Neural cell (in vitro differentiated cells): ENCODE measurements at regions not wholly inside any gene's neighbourhood (a gene's known extent, or its start where the extent isn't known, plus 50 kb on each side); places are given as distances from the start of the nearest gene placed in this dataset.

Experiments used
- H2AFZ ChIP-seq: fragments of 200-600, 300-800 bp; sonication (generic), shearing (Covaris generic); 2 replicates; pipeline ENCODE4 v1.6.0; 2014; ENCODE audit warnings: low read depth, mild to moderate bottlenecking, antibody characterized with exemption, low read length, moderate library complexity
- H3F3A ChIP-seq: fragments of 200-600 bp; shearing (Covaris generic); 2 replicates; pipeline ENCODE4 v1.6.1; 2016; ENCODE audit warnings: mild to moderate bottlenecking, moderate library complexity, mixed read lengths, antibody characterized with exemption, low read length; ENCODE audit not compliant: insufficient read depth, poor library complexity, severe bottlenecking
- H3K27ac ChIP-seq: fragments of 200-600, 300-800 bp; sonication (generic), shearing (Covaris generic); 2 replicates; pipeline ENCODE4 v1.5.1; 2014; ENCODE audit warnings: mild to moderate bottlenecking, low read length, moderate library complexity
- H3K27me3 ChIP-seq: fragments of 300-800, 200-600 bp; sonication (generic), shearing (Covaris generic); 2 replicates; pipeline ENCODE4 v1.6.0; 2014; ENCODE audit warnings: mild to moderate bottlenecking, low read depth, low read length, moderate library complexity; ENCODE audit not compliant: insufficient read depth
- H3K36me3 ChIP-seq: fragments of 300-800, 200-600 bp; sonication (generic), shearing (Covaris generic); 2 replicates; pipeline ENCODE4 v1.5.1; 2014; ENCODE audit warnings: mild to moderate bottlenecking, antibody characterized with exemption, low read length, moderate library complexity; ENCODE audit not compliant: insufficient read depth
- H3K4me2 ChIP-seq: fragments of 300-800, 200-600 bp; sonication (generic), shearing (Covaris generic); 2 replicates; pipeline ENCODE4 v1.6.0; 2014; ENCODE audit warnings: mild to moderate bottlenecking, low read length
- H3K4me3 ChIP-seq: fragments of 300-800, 200-600 bp; sonication (generic), shearing (Covaris generic); 2 replicates; pipeline ENCODE4 v1.5.1; 2014; ENCODE audit warnings: mild to moderate bottlenecking, low read length, moderate library complexity
- H3K79me2 ChIP-seq: fragments of 200-600 bp; shearing (Covaris generic); replicated peaks from 2 replicates; pipeline ENCODE4 v1.6.0; 2014; ENCODE audit warnings: mild to moderate bottlenecking, low read length, moderate library complexity; ENCODE audit not compliant: insufficient read depth
- H3K9ac ChIP-seq: fragments of 300-800, 200-600 bp; sonication (generic), shearing (Covaris generic); 2 replicates; pipeline ENCODE4 v1.6.1; 2016; ENCODE audit warnings: mild to moderate bottlenecking, low read length, mixed read lengths
- H3K9me2 ChIP-seq: fragments of 200-600 bp; shearing (Covaris generic); 2 replicates; pipeline ENCODE4 v1.6.1; 2016; ENCODE audit warnings: mild to moderate bottlenecking, low read length, mixed read lengths; ENCODE audit not compliant: insufficient read depth
- H3K9me3 ChIP-seq: fragments of 200-600, 300-800 bp; sonication (generic), shearing (Covaris generic); 2 replicates; pipeline ENCODE4 v1.6.1; 2016; ENCODE audit warnings: mild to moderate bottlenecking, mixed run types, low read length, moderate library complexity, mixed read lengths
- H4K20me1 ChIP-seq: fragments of 200-600 bp; shearing (Covaris generic); 2 replicates; pipeline ENCODE4 v1.6.1; 2016; ENCODE audit warnings: mild to moderate bottlenecking, mixed run types; ENCODE audit not compliant: insufficient read depth
- EP300 ChIP-seq: fragments of 450-650 bp; conservative IDR thresholded peaks from 2 replicates; pipeline ENCODE4 v1.6.1; 2014; ENCODE audit warnings: antibody characterized with exemption, mild to moderate bottlenecking, moderate library complexity; ENCODE audit not compliant: poor library complexity, severe bottlenecking
- EZH2 ChIP-seq: fragments of 200-600, 300-800 bp; shearing (Covaris generic), sonication (generic); IDR thresholded peaks from 2 replicates; pipeline ENCODE4 v1.6.1; 2014; ENCODE audit warnings: antibody characterized with exemption, low read length, borderline replicate concordance, mild to moderate bottlenecking; ENCODE audit not compliant: insufficient read depth, poor library complexity, severe bottlenecking
- MXI1 ChIP-seq: fragments of 450-650 bp; conservative IDR thresholded peaks from 2 replicates; pipeline ENCODE4 v1.6.1; 2014; ENCODE audit warnings: antibody characterized with exemption, mild to moderate bottlenecking; ENCODE audit not compliant: poor library complexity, severe bottlenecking
- POLR2AphosphoS5 ChIP-seq: IDR thresholded peaks from 2 replicates; pipeline ENCODE4 v1.6.1; 2012
- RAD21 ChIP-seq: fragments of 450-650 bp; conservative IDR thresholded peaks from 2 replicates; pipeline ENCODE4 v1.6.1; 2014; ENCODE audit warnings: antibody characterized with exemption, mild to moderate bottlenecking, moderate library complexity
- SMC3 ChIP-seq: fragments of 450-650 bp; conservative IDR thresholded peaks from 2 replicates; pipeline ENCODE4 v1.6.1; 2014; ENCODE audit warnings: antibody characterized with exemption, mild to moderate bottlenecking, moderate library complexity; ENCODE audit not compliant: poor library complexity
- TAF1 ChIP-seq: IDR thresholded peaks from 2 replicates; pipeline ENCODE4 v1.6.1; 2012; ENCODE audit warnings: low read depth
- TF ChIP-seq, protein P1 (sequence below): IDR thresholded peaks from 2 replicates; pipeline ENCODE4 v1.6.1; 2012; ENCODE audit warnings: borderline replicate concordance
- TF ChIP-seq, protein P2 (sequence below): fragments of 450-650 bp; IDR thresholded peaks from 2 replicates; pipeline ENCODE4 v1.5.1; 2014; ENCODE audit warnings: antibody characterized with exemption, mild to moderate bottlenecking, moderate library complexity; ENCODE audit not compliant: poor library complexity, severe bottlenecking

- H4K20me1 ChIP-seq, result no peaks in the 10 kb centered on the region
- H3K27me3 ChIP-seq, result no peaks in the 10 kb centered on the region
- no peak overlapping the region for H3K9ac ChIP-seq
- no peaks in the 10 kb centered on the region for H3K36me3 ChIP-seq
- H3K79me2 ChIP-seq, result no peaks in the 10 kb centered on the region
- H3K9me2 ChIP-seq, result no peaks in the 10 kb centered on the region
- H3F3A ChIP-seq, result no peaks in the 10 kb centered on the region
- H3K9me3 ChIP-seq, result no peaks in the 10 kb centered on the region
- H3K4me2 ChIP-seq, result no peak overlapping the region
- H2AFZ ChIP-seq, result no peak overlapping the region
- no peak overlapping the region for H3K4me3 ChIP-seq
- no peak for TF ChIP-seq MXI1
- no peak for TF ChIP-seq EZH2
- TF ChIP-seq SMC3, result no peak
- TF ChIP-seq POLR2AphosphoS5, result no peak
- TF ChIP-seq, protein P1, sequence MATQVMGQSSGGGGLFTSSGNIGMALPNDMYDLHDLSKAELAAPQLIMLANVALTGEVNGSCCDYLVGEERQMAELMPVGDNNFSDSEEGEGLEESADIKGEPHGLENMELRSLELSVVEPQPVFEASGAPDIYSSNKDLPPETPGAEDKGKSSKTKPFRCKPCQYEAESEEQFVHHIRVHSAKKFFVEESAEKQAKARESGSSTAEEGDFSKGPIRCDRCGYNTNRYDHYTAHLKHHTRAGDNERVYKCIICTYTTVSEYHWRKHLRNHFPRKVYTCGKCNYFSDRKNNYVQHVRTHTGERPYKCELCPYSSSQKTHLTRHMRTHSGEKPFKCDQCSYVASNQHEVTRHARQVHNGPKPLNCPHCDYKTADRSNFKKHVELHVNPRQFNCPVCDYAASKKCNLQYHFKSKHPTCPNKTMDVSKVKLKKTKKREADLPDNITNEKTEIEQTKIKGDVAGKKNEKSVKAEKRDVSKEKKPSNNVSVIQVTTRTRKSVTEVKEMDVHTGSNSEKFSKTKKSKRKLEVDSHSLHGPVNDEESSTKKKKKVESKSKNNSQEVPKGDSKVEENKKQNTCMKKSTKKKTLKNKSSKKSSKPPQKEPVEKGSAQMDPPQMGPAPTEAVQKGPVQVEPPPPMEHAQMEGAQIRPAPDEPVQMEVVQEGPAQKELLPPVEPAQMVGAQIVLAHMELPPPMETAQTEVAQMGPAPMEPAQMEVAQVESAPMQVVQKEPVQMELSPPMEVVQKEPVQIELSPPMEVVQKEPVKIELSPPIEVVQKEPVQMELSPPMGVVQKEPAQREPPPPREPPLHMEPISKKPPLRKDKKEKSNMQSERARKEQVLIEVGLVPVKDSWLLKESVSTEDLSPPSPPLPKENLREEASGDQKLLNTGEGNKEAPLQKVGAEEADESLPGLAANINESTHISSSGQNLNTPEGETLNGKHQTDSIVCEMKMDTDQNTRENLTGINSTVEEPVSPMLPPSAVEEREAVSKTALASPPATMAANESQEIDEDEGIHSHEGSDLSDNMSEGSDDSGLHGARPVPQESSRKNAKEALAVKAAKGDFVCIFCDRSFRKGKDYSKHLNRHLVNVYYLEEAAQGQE, result no peak
- H3K27ac ChIP-seq, result no peak overlapping the region
These were observed 235.6 kb upstream of the LRTM1 start for GRCh38 chr3:55163421-55163820.

DNA sequence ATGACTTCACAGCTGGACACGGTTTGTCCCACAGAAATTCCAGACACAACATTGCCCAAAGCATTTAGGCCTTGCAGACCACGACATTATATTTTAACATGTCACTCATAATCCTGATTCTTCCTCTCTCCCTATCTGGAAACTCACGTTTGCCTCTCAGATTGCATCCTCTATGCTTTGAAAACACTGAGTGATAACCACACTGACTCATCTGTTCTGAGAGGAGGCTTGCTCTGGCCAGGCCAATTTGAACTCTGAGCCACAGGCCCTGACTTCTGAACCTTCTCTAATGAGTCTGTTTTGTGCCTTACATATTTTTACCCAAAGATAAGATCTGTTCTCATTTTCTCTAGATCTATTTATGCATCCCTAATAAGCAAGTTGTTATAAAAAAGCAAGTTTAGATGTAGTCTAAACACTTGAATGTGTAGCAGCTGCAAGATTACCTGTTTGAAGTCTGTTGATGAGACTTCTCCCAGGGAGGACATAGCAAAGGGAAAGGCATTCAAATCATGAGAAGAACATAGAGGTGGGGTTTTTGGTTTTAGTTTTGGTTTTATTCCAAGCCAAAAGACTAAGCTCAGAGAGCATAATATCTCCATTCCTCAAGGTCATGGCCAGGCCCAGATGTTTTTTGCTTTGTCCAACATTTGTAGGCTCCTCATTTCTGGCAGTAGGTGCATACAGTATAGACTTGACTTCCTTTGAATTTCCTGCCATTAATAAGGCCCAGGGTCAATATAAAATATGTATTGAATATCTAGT, 234.4 kb upstream of the LRTM1 start:
- Histone ChIP-seq H3K9ac (no peak overlapping the region), H3K4me2 (no peak overlapping the region), H3K36me3 (no peaks in the 10 kb centered on the region), H3K4me3 (no peak overlapping the region), H2AFZ (no peak overlapping the region), H3K27me3 (no peaks in the 10 kb centered on the region), H3F3A (no peaks in the 10 kb centered on the region), H3K79me2 (no peaks in the 10 kb centered on the region), H3K9me3 (no peaks in the 10 kb centered on the region), H3K9me2 (no peaks in the 10 kb centered on the region), H4K20me1 (no peaks in the 10 kb centered on the region), H3K27ac (no peak overlapping the region)
- TF ChIP-seq EP300 (no peak), POLR2AphosphoS5 (no peak), MXI1 (no peak), EZH2 (no peak), SMC3 (no peak), TAF1 (no peak), RAD21 (no peak)
- TF ChIP-seq, protein P1, result no peak
- TF ChIP-seq, protein P2, sequence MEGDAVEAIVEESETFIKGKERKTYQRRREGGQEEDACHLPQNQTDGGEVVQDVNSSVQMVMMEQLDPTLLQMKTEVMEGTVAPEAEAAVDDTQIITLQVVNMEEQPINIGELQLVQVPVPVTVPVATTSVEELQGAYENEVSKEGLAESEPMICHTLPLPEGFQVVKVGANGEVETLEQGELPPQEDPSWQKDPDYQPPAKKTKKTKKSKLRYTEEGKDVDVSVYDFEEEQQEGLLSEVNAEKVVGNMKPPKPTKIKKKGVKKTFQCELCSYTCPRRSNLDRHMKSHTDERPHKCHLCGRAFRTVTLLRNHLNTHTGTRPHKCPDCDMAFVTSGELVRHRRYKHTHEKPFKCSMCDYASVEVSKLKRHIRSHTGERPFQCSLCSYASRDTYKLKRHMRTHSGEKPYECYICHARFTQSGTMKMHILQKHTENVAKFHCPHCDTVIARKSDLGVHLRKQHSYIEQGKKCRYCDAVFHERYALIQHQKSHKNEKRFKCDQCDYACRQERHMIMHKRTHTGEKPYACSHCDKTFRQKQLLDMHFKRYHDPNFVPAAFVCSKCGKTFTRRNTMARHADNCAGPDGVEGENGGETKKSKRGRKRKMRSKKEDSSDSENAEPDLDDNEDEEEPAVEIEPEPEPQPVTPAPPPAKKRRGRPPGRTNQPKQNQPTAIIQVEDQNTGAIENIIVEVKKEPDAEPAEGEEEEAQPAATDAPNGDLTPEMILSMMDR, result no peak
